ENCODE measurements at regions not wholly inside any gene's neighbourhood (a gene's known extent, or its start where the extent isn't known, plus 50 kb on each side); places are given as distances from the start of the nearest gene placed in this dataset.

GRCh38 chr20:24365670-24366069, 103.8 kb upstream of the SYNDIG1 start:
- H3K4me1 Mint-ChIP-seq, result no peaks in the 10 kb centered on the region
- H3K4me3 Mint-ChIP-seq, result no peak overlapping the region
- no peaks in the 10 kb centered on the region for H3K27me3 Mint-ChIP-seq
- ATAC-seq (replicated peaks) (no peak), DNase-seq (no peak)
- no peak overlapping the region for H3K27ac Mint-ChIP-seq
- peaks cover 4 to 9% of the 10 kb centered on the region in 2 donors for H3K9me3 Mint-ChIP-seq
- H3K36me3 Mint-ChIP-seq, result no peaks in the 10 kb centered on the region

GRCh38 chr20:24364482-24364881, 104.9 kb upstream of the SYNDIG1 start:
- no peak for ATAC-seq (replicated peaks)

GRCh38 chr20:24363031-24363430, 106.4 kb upstream of the SYNDIG1 start:
- Mint-ChIP-seq H3K36me3 (no peaks in the 10 kb centered on the region), H3K9me3 (peaks cover 4 to 9% of the 10 kb centered on the region in 2 donors), H3K4me1 (no peaks in the 10 kb centered on the region), H3K27me3 (no peaks in the 10 kb centered on the region), H3K4me3 (no peak overlapping the region), H3K27ac (no peak overlapping the region)
- no peak for ATAC-seq (replicated peaks)
- DNase-seq, result no peak

More at GRCh38 chr20:24364482-24364881, 104.9 kb upstream of the SYNDIG1 start:
- Mint-ChIP-seq H3K4me3 (no peak overlapping the region), H3K27ac (no peak overlapping the region), H3K4me1 (no peaks in the 10 kb centered on the region), H3K9me3 (peaks cover 4 to 9% of the 10 kb centered on the region in 2 donors), H3K27me3 (no peaks in the 10 kb centered on the region), H3K36me3 (no peaks in the 10 kb centered on the region)
- DNase-seq, result no peak

GRCh38 chr20:24362080-24362479, 107.3 kb upstream of the SYNDIG1 start:
- no peak for ATAC-seq (replicated peaks)
- Mint-ChIP-seq H3K4me1 (no peaks in the 10 kb centered on the region), H3K9me3 (peaks cover 4 to 9% of the 10 kb centered on the region in 2 donors), H3K36me3 (no peaks in the 10 kb centered on the region), H3K27me3 (no peaks in the 10 kb centered on the region), H3K27ac (no peak overlapping the region), H3K4me3 (no peak overlapping the region)
- no peak for DNase-seq

GRCh38 chr20:24361541-24361940, 107.9 kb upstream of the SYNDIG1 start:
- Mint-ChIP-seq H3K27me3 (no peaks in the 10 kb centered on the region), H3K4me1 (no peaks in the 10 kb centered on the region), H3K9me3 (peaks cover 4 to 9% of the 10 kb centered on the region in 2 donors), H3K36me3 (no peaks in the 10 kb centered on the region), H3K27ac (no peak overlapping the region), H3K4me3 (no peak overlapping the region)
- no peak for DNase-seq
- ATAC-seq (replicated peaks), result no peak

- no peak overlapping the region for H3K4me3 Mint-ChIP-seq
- H3K4me1 Mint-ChIP-seq, result no peaks in the 10 kb centered on the region
- H3K27me3 Mint-ChIP-seq, result no peaks in the 10 kb centered on the region
- ATAC-seq (replicated peaks), result no peak
- H3K36me3 Mint-ChIP-seq, result no peaks in the 10 kb centered on the region
- no peak overlapping the region for H3K27ac Mint-ChIP-seq
- peaks cover 4 to 9% of the 10 kb centered on the region in 2 donors for H3K9me3 Mint-ChIP-seq
- DNase-seq, result no peak
Observed at GRCh38 chr20:24360531-24360930, 108.9 kb upstream of the SYNDIG1 start.

GRCh38 chr20:24359321-24360027, 110.0 kb upstream of the SYNDIG1 start:
- Mint-ChIP-seq H3K9me3 (peaks cover 4 to 9% of the 10 kb centered on the region in 2 donors), H3K36me3 (no peaks in the 10 kb centered on the region), H3K27ac (no peak overlapping the region), H3K4me3 (no peak overlapping the region), H3K4me1 (no peaks in the 10 kb centered on the region), H3K27me3 (no peaks in the 10 kb centered on the region)
- no peak for DNase-seq
- no peak for ATAC-seq (replicated peaks)

GRCh38 chr20:24357931-24358330, 111.5 kb upstream of the SYNDIG1 start:
- DNase-seq, result no peak
- peaks cover 4 to 9% of the 10 kb centered on the region in 2 donors for H3K9me3 Mint-ChIP-seq
- no peaks in the 10 kb centered on the region for H3K27me3 Mint-ChIP-seq
- no peak overlapping the region for H3K4me3 Mint-ChIP-seq
- H3K36me3 Mint-ChIP-seq, result no peaks in the 10 kb centered on the region
- no peaks in the 10 kb centered on the region for H3K4me1 Mint-ChIP-seq
- ATAC-seq (replicated peaks), result no peak
- no peak overlapping the region for H3K27ac Mint-ChIP-seq

GRCh38 chr20:24357177-24357576, 112.3 kb upstream of the SYNDIG1 start:
- no peaks in the 10 kb centered on the region for H3K4me1 Mint-ChIP-seq
- peaks cover 3 to 5% of the 10 kb centered on the region in 2 donors for H3K9me3 Mint-ChIP-seq
- no peak for ATAC-seq (replicated peaks)
- H3K4me3 Mint-ChIP-seq, result no peak overlapping the region
- H3K36me3 Mint-ChIP-seq, result no peaks in the 10 kb centered on the region
- H3K27ac Mint-ChIP-seq, result no peak overlapping the region
- no peak for DNase-seq
- no peaks in the 10 kb centered on the region for H3K27me3 Mint-ChIP-seq

GRCh38 chr20:24353135-24353690, 116.2 kb upstream of the SYNDIG1 start:
- Mint-ChIP-seq H3K4me3 (no peak overlapping the region), H3K36me3 (no peaks in the 10 kb centered on the region), H3K27me3 (no peaks in the 10 kb centered on the region), H3K27ac (no peak overlapping the region), H3K4me1 (no peaks in the 10 kb centered on the region), H3K9me3 (no peaks in the 10 kb centered on the region)
- no peak for DNase-seq
- ATAC-seq (replicated peaks), result no peak

- Mint-ChIP-seq H3K4me1 (no peaks in the 10 kb centered on the region), H3K27ac (no peak overlapping the region), H3K9me3 (no peaks in the 10 kb centered on the region), H3K27me3 (no peaks in the 10 kb centered on the region), H3K4me3 (no peak overlapping the region), H3K36me3 (no peaks in the 10 kb centered on the region)
- ATAC-seq (replicated peaks), result no peak
- no peak for DNase-seq
Observed at GRCh38 chr20:24350923-24351368, 118.5 kb upstream of the SYNDIG1 start.

- H3K27me3 Mint-ChIP-seq, result no peaks in the 10 kb centered on the region
- no peaks in the 10 kb centered on the region for H3K36me3 Mint-ChIP-seq
- H3K27ac Mint-ChIP-seq, result no peak overlapping the region
- DNase-seq (no peak), ATAC-seq (replicated peaks) (no peak)
- H3K4me1 Mint-ChIP-seq, result no peaks in the 10 kb centered on the region
- H3K4me3 Mint-ChIP-seq, result no peak overlapping the region
- no peaks in the 10 kb centered on the region for H3K9me3 Mint-ChIP-seq
Observed at GRCh38 chr20:24341781-24342180, 127.6 kb upstream of the SYNDIG1 start.

- no peaks in the 10 kb centered on the region for H3K9me3 Mint-ChIP-seq
- no peak overlapping the region for H3K4me3 Mint-ChIP-seq
- no peaks in the 10 kb centered on the region for H3K27me3 Mint-ChIP-seq
- H3K27ac Mint-ChIP-seq, result no peak overlapping the region
- H3K4me1 Mint-ChIP-seq, result no peaks in the 10 kb centered on the region
- DNase-seq (no peak), ATAC-seq (replicated peaks) (no peak)
- H3K36me3 Mint-ChIP-seq, result no peaks in the 10 kb centered on the region
Observed at GRCh38 chr20:24340933-24341332, 128.5 kb upstream of the SYNDIG1 start.

- Mint-ChIP-seq H3K36me3 (no peaks in the 10 kb centered on the region), H3K27ac (no peak overlapping the region), H3K4me3 (no peak overlapping the region), H3K27me3 (no peaks in the 10 kb centered on the region), H3K4me1 (peaks cover 0 to 1% of the 10 kb centered on the region in 2 donors), H3K9me3 (no peaks in the 10 kb centered on the region)
- ATAC-seq (replicated peaks) (no peak), DNase-seq (no peak)
Observed at GRCh38 chr20:24339210-24339641, 130.2 kb upstream of the SYNDIG1 start.

- no peak overlapping the region for H3K27ac Mint-ChIP-seq
- no peaks in the 10 kb centered on the region for H3K27me3 Mint-ChIP-seq
- ATAC-seq (replicated peaks) (no peak), DNase-seq (no peak)
- no peak overlapping the region for H3K4me3 Mint-ChIP-seq
- H3K36me3 Mint-ChIP-seq, result no peaks in the 10 kb centered on the region
- peaks cover 0 to 1% of the 10 kb centered on the region in 2 donors for H3K4me1 Mint-ChIP-seq
- H3K9me3 Mint-ChIP-seq, result no peaks in the 10 kb centered on the region
Observed at GRCh38 chr20:24337551-24337950, 131.9 kb upstream of the SYNDIG1 start.
